C4-2B (cell line): ENCODE measurements at regions not wholly inside any gene's neighbourhood (a gene's known extent, or its start where the extent isn't known, plus 50 kb on each side); places are given as distances from the start of the nearest gene placed in this dataset.

ENCODE experiments used
- CTCF ChIP-seq: fragments of 450-650 bp; conservative IDR thresholded peaks from 2 replicates; pipeline ENCODE4 v1.5.1; 2017; ENCODE audit warnings: mild to moderate bottlenecking
- ZFX ChIP-seq: fragments of 450-650 bp; IDR thresholded peaks from 2 replicates; pipeline ENCODE4 v1.6.1; 2017

GRCh38 chr10:124343351-124344265 is 75.1 kb downstream of the OAT start:
- TF ChIP-seq CTCF (no peak), ZFX (no peak)
